Fibroblast of villous mesenchyme (primary cell): ENCODE measurements at regions not wholly inside any gene's neighbourhood (a gene's known extent, or its start where the extent isn't known, plus 50 kb on each side); places are given as distances from the start of the nearest gene placed in this dataset.
"Not testable (repeated sequence)": the region's sequence is repeated elsewhere in the genome, so short reads cannot be mapped to it uniquely, and the experiment has no call there.

Source experiments
- DNase-seq: peaks from one replicate; pipeline ENCODE4 v3.0.0-alpha.2; 2010; ENCODE audit warnings: low read depth
- H3K4me3 ChIP-seq: 2 replicates; pipeline ENCODE4 v1.5.1; 2011; ENCODE audit warnings: low read depth, mild to moderate bottlenecking, low read length
- CTCF ChIP-seq: IDR thresholded peaks from 2 replicates; pipeline ENCODE4 v1.5.1; 2012; ENCODE audit warnings: low read depth, mild to moderate bottlenecking, low read length; ENCODE audit not compliant: insufficient read depth

DNA sequence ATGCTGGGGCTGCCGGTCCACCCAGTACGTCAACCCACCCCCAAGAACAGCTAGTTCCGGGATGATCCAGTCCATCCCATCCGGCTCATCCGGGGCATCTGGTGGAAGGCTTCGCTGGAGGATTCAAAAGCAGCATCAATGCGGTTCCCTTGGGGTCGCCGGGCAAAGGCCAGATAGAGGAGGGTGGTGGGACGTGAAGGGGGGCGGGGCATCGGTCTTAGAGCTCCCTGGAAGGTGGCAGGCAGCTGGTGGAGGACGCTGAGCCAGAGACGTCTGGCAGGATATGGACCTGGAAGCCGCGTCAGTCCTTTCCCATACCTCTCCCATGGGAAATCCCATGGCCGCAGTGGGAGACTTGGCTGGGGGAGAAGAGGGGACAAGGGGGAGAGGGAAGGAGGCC, 1500.8 kb upstream of the DEFB115 start:
- no peak for DNase-seq
- no peak for TF ChIP-seq CTCF

GRCh38 chr20:29761621-29762385, 1495.7 kb upstream of the DEFB115 start:
- not testable (repeated sequence) for DNase-seq, H3K4me3 ChIP-seq

More for the DNA sequence above, 1500.8 kb upstream of the DEFB115 start:
- H3K4me3 ChIP-seq = no peak overlapping the region

- H3K4me3 ChIP-seq = no peak overlapping the region
- no peak for DNase-seq
- TF ChIP-seq CTCF = no peak
Measured at GRCh38 chr20:29762620-29763019, 1494.8 kb upstream of the DEFB115 start.

DNA sequence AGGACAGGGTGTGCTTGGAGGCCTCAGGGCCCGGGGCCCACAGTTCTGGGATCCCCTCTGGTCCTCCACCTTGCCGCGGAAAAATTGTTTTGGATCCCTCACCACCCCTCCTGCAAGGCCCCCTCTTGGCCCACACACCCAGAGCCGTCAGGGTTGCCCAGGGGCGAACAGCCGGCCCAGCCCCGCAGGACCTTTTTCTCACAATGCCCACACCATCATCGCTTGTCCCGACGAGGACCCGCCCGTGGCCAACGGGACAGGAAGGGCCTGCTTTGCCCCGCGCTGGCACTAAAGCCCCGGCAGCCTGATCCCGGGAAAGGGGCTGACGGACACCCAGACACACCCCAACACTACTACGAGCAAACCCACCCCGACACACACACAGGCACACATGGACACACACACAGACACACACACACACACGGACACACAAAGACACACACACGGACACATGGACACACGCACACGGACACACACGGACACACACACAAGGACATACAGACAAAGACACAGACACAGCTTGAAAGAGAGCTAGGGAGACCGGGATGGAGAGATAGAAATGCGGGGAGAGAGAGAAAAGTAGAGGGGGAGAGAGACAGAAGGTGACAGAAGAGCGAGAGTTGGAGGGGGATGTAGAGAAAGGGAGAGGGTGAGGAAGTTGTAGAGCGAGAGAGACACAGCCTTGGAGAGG, 1493.5 kb upstream of the DEFB115 start:
- no peak overlapping the region for H3K4me3 ChIP-seq
- DNase-seq = no peak
- TF ChIP-seq CTCF = no peak

- DNase-seq, H3K4me3 ChIP-seq: not testable (repeated sequence)
Measured at GRCh38 chr20:29764922-29765610, 1492.4 kb upstream of the DEFB115 start.

DNA sequence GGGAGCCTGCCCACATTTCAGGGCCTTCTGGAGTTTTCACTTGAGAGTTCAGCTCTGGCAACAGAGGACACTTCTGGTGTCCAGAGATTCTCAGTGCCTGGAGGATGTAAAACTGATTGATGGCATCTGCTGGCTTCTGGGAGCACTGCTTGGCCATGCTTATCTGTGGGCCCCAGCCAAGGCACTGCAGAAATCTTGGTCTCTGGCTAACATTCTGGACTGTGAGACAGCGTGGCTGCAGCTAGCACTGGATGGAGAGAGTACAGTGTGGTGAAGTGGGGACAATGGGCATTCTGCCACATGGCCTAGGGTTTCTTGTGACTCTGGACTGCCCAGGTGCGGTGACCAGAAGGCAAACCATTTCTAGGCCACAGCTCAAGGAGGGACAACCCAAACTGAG, 1479.4 kb upstream of the DEFB115 start:
- DNase-seq, H3K4me3 ChIP-seq: not testable (repeated sequence)

DNA sequence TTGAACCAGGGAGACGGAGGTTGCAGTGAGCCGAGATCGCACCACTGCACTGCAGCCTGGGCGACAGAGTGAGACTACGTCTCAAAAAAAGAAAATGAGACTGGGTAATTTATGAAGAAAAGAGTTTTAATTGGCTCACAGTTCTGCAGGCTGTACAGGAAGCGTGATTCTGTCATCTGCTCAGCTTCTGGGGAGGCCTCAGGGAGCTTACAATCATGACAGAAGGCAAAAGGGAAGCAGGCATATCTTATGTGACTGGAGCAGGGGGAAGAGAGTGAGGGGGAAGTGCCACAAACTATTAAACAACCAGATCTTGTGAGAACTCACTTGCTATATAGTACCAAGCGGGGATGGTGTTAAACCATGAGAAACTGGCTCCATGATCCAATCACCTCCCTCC, 1476.2 kb upstream of the DEFB115 start:
- DNase-seq = not testable (repeated sequence)

DNA sequence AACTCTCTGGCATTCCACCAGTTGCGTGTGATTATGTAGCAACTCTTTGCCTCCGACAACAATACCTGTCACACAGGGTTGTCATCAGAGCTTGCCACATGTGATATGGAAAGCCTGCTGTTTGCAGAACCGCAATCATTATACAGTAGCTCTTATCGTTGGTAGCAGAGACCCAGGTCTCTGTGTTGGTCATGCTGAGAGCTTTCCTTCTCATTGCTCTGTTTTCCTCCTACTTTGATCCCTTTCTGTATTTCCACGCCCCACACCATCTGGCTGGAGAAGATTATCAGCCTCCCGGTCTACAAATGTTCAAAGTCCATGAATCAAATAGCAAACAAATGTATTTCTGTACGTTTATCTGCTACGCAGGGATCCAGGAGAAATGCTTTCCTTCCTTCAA, 1475.6 kb upstream of the DEFB115 start:
- not testable (repeated sequence) for H3K4me3 ChIP-seq, DNase-seq

More for the DNA sequence above, 1476.2 kb upstream of the DEFB115 start:
- not testable (repeated sequence) for H3K4me3 ChIP-seq

- DNase-seq, H3K4me3 ChIP-seq: not testable (repeated sequence)
Measured at GRCh38 chr20:29787456-29787855, 1470.0 kb upstream of the DEFB115 start.

- TF ChIP-seq CTCF = no peak
- no peak overlapping the region for H3K4me3 ChIP-seq
- no peak for DNase-seq
Measured at GRCh38 chr20:29790510-29790909, 1467.0 kb upstream of the DEFB115 start.

- DNase-seq, H3K4me3 ChIP-seq: not testable (repeated sequence)
Measured at GRCh38 chr20:29831508-29831907, 1426.0 kb upstream of the DEFB115 start.

DNA sequence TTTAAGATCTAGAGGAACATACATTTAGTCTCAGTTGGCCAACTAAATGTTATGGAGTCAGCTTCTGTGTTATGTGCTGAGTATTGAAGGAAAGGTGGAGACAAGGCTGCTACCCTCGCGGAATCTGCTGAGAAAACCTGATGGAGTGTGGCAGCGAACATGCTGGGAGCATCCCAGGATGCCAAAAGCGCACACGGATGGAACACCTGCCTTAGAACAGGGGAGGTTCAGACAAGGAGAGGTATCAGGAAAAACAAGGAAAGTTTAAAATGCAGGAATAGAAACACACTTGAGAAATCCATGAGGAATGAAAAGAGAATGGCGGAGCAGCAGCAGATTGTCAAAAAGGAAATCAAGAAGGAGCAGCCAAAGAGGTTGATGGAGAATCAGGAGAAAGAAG, 1389.5 kb upstream of the DEFB115 start:
- H3K4me3 ChIP-seq, DNase-seq: not testable (repeated sequence)

GRCh38 chr20:29868688-29869087, 1388.8 kb upstream of the DEFB115 start:
- not testable (repeated sequence) for H3K4me3 ChIP-seq, DNase-seq

DNA sequence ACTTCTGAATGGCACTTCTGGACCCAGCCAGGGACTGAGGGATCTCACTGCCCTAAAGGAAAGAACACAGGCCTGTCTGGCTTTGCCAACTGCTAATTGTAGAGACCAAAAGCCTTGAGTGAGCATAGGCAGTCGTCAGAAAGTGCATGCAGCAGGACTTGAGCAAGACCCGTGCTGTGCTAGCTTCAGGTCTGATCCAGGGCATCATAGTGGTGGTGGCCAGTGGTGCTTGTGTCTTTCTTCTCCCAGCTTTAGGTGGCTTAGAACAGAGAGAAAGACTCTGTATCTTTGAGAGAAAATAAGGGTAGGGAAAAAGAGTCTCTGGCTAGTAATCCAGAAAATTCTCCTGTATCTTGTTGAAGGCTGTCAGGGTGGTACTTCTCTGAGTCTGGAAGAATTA, 1385.6 kb upstream of the DEFB115 start:
- DNase-seq = not testable (repeated sequence)

More for the DNA sequence above, 1385.6 kb upstream of the DEFB115 start:
- H3K4me3 ChIP-seq = not testable (repeated sequence)
